Keratinocyte (primary cell): ENCODE measurements at regions not wholly inside any gene's neighbourhood (a gene's known extent, or its start where the extent isn't known, plus 50 kb on each side); places are given as distances from the start of the nearest gene placed in this dataset.

ENCODE experiments used
- EZH2 ChIP-seq: IDR thresholded peaks from one replicate; pipeline ENCODE4 v1.6.1; 2012; ENCODE audit warnings: inconsistent platforms, mild to moderate bottlenecking, low read length, moderate library complexity
- TF ChIP-seq, protein P1 (sequence below), 3 experiments: IDR thresholded peaks in 1 of 3; conservative IDR thresholded peaks in 1 of 3; optimal IDR thresholded peaks in 1 of 3; 2 replicates in 2 of 3; 3 replicates in 1 of 3; pipeline versions ENCODE3 to v1.5.1; 2011; ENCODE audit warnings: low read length in 3 of 3, mild to moderate bottlenecking in 3 of 3, moderate library complexity in 2 of 3, control low read depth in 1 of 3, inconsistent platforms in 1 of 3; ENCODE audit not compliant: insufficient read depth in 2 of 3; ENCODE audit errors: extremely low read depth in 1 of 3

DNA sequence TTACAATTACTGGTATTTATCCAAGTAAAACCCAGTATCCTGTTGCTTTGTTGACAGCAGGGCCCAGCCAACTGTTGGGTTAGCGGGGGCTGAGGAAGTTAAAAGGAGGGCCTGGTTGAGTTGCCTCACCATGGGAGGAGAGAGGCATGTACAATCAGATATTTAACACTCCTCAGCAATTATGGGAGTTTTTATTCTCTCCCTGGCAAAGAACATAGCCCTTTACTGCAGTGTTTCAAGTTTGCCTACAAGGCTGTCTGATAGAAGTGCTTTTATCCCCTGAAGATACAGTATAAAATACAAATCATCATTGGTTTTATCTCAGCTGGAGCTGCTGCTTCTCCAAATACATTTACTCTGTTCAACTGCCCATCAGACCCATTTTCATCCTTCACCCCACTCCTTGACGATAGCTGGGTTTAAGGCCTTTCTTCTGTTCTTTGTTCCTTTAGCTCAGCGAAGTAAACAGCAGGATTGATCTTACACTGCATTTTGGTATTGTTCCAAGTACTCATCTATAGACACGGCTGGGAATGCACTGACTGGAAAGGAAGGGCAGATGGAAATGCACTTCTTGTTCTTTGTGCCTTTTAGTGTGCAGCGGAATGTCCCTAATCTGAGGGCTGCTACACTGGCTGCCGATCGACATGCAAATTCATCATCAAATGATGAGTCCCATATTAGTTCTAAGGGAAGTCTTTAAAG lies 402.5 kb upstream of the SPRED2 start:
- TF ChIP-seq, protein P1, sequence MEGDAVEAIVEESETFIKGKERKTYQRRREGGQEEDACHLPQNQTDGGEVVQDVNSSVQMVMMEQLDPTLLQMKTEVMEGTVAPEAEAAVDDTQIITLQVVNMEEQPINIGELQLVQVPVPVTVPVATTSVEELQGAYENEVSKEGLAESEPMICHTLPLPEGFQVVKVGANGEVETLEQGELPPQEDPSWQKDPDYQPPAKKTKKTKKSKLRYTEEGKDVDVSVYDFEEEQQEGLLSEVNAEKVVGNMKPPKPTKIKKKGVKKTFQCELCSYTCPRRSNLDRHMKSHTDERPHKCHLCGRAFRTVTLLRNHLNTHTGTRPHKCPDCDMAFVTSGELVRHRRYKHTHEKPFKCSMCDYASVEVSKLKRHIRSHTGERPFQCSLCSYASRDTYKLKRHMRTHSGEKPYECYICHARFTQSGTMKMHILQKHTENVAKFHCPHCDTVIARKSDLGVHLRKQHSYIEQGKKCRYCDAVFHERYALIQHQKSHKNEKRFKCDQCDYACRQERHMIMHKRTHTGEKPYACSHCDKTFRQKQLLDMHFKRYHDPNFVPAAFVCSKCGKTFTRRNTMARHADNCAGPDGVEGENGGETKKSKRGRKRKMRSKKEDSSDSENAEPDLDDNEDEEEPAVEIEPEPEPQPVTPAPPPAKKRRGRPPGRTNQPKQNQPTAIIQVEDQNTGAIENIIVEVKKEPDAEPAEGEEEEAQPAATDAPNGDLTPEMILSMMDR (optimal IDR thresholded peaks at IDR 0.05 in 1 of 3, IDR thresholded peaks at IDR 0.05 in 1 of 3, conservative IDR thresholded peaks at IDR 0.05 in 1 of 3; ENCODE audit: extremely low read depth in 1 of 3, insufficient read depth in 2 of 3, low read length in 3 of 3) = no peak
- TF ChIP-seq EZH2 = no peak
